GM12878 (cell line): ENCODE measurements at regions not wholly inside any gene's neighbourhood (a gene's known extent, or its start where the extent isn't known, plus 50 kb on each side); places are given as distances from the start of the nearest gene placed in this dataset.

Experiments used
- ATAC-seq: fragments of 200-7000 bp; cut with Tn5 transposase; 3 replicates; pipeline ENCODE4 v1.9.1; 2020; ENCODE audit warnings: mild to moderate bottlenecking, moderate library complexity
- BruUV-seq: library from RNA; stranded (reverse); fragments of 400-500 nt; replicated peaks from 2 replicates; lab custom pipeline; 2021; lab: Mats Ljungman, UMichigan
- CTCF ChIA-PET: fragments of 300-600 bp; sonication (Branson Sonifier 250); formaldehyde crosslinking; extraction: SDS; loops from one replicate; lab custom pipeline; 2021; ENCODE audit warnings: inconsistent platforms; lab: Yijun Ruan, JAX
- POLR2A ChIA-PET: fragments of 350-600 bp; formaldehyde crosslinking; extraction: SDS; loops from one replicate; lab custom pipeline; 2021; ENCODE audit warnings: inconsistent platforms; lab: Charles Lee
- RAD21 ChIA-PET: fragments of 300-600 bp; sonication (Branson Sonifier 250); formaldehyde crosslinking; loops from one replicate; lab custom pipeline; 2023; ENCODE audit warnings: antibody characterized with exemption; ENCODE audit not compliant: unreplicated experiment; lab: Charles Lee
- SMC1A ChIA-PET: fragments of 300-600 bp; sonication (Branson Sonifier 250); formaldehyde crosslinking; loops from one replicate; lab custom pipeline; 2023; ENCODE audit not compliant: unreplicated experiment, uncharacterized antibody; lab: Charles Lee
- DNase-seq: peaks from one replicate; pipeline ENCODE4 v3.0.0-alpha.2; 2011; ENCODE audit warnings: low read depth, low spot score
- FAIRE-seq: peaks from 3 replicates; lab custom pipeline; 2011; peaks lifted over from hg19 to GRCh38; lab: Jason Lieb, UNC
- H2AFZ ChIP-seq: 2 replicates; pipeline ENCODE4 v1.6.0; 2011; ENCODE audit warnings: low read depth, low read length, control low read depth; ENCODE audit not compliant: control insufficient read depth
- H3K27ac ChIP-seq: 2 replicates; pipeline ENCODE4 v1.5.1; 2011; ENCODE audit warnings: control low read depth; ENCODE audit not compliant: control insufficient read depth, insufficient read depth
- H3K27me3 ChIP-seq, 2 experiments: replicated peaks in 1 of 2; 2 replicates each; pipeline versions ENCODE4 v1.6.0 to v1.6.1; 2011; ENCODE audit warnings: low read length in 1 of 2; ENCODE audit not compliant: control insufficient read depth in 2 of 2, insufficient read depth in 2 of 2
- H3K36me3 ChIP-seq, 2 experiments: 2 replicates each; pipeline ENCODE4 v1.5.1; 2011; ENCODE audit warnings: low read length in 1 of 2; ENCODE audit not compliant: control insufficient read depth in 2 of 2, insufficient read depth in 2 of 2
- H3K4me1 ChIP-seq: 2 replicates; pipeline ENCODE4 v1.6.1; 2011; ENCODE audit warnings: mild to moderate bottlenecking, low read length, moderate library complexity, mixed read lengths; ENCODE audit not compliant: control insufficient read depth, insufficient read depth
- H3K4me2 ChIP-seq: 2 replicates; pipeline ENCODE4 v1.6.0; 2011; ENCODE audit warnings: control low read depth; ENCODE audit not compliant: control insufficient read depth, insufficient read depth
- H3K4me3 ChIP-seq: fragments of 200-600 bp; sonication (generic); 2 replicates; pipeline ENCODE4 v1.5.1; 2016
- H3K79me2 ChIP-seq: 2 replicates; pipeline ENCODE4 v1.6.0; 2011; ENCODE audit warnings: low read length; ENCODE audit not compliant: control insufficient read depth, insufficient read depth
- H3K9ac ChIP-seq: 2 replicates; pipeline ENCODE4 v1.8.0; 2011; ENCODE audit warnings: low read length, control low read depth, mixed read lengths; ENCODE audit not compliant: control insufficient read depth, insufficient read depth
- H3K9me3 ChIP-seq: replicated peaks from 3 replicates; pipeline ENCODE4 v1.5.1; 2011; ENCODE audit warnings: mild to moderate bottlenecking, low read length; ENCODE audit not compliant: control insufficient read depth, insufficient read depth
- H4K20me1 ChIP-seq: 2 replicates; pipeline ENCODE4 v1.6.0; 2011; ENCODE audit not compliant: control insufficient read depth, insufficient read depth
- CREB1 ChIP-seq: IDR thresholded peaks from 2 replicates; pipeline ENCODE4 v1.6.1; 2012; ENCODE audit warnings: low read depth, mild to moderate bottlenecking, inconsistent platforms
- CREM ChIP-seq: IDR thresholded peaks from 2 replicates; pipeline ENCODE4 v1.6.1; 2014; ENCODE audit warnings: antibody characterized with exemption, low read depth
- DPF2 ChIP-seq: fragments of 450-650 bp; IDR thresholded peaks from 2 replicates; pipeline ENCODE4 v1.6.1; 2017; ENCODE audit warnings: mild to moderate bottlenecking
- EED ChIP-seq: sonication (generic); IDR thresholded peaks from 2 replicates; pipeline ENCODE4 v1.6.1; 2016; ENCODE audit warnings: antibody characterized with exemption, low read depth
- HDAC2 ChIP-seq: fragments of 200-600 bp; sonication (generic); IDR thresholded peaks from 2 replicates; pipeline ENCODE4 v1.6.1; 2017
- KAT2A ChIP-seq: conservative IDR thresholded peaks from 2 replicates; pipeline ENCODE4 v1.6.1; 2011; ENCODE audit warnings: low read depth, low read length; ENCODE audit not compliant: control insufficient read depth
- NR2C1 ChIP-seq: fragments of 450-650 bp; IDR thresholded peaks from 2 replicates; pipeline ENCODE4 v1.6.1; 2017; ENCODE audit warnings: antibody characterized with exemption, mild to moderate bottlenecking, moderate library complexity
- PML ChIP-seq: IDR thresholded peaks from 2 replicates; pipeline ENCODE4 v1.6.1; 2012; ENCODE audit warnings: low read length, inconsistent platforms
- RAD21 ChIP-seq: IDR thresholded peaks from 2 replicates; pipeline ENCODE4 v1.6.1; 2011; ENCODE audit warnings: mild to moderate bottlenecking, low read depth, low read length, moderate library complexity; ENCODE audit not compliant: insufficient read depth
- RELA ChIP-seq: fragments of 450-650 bp; IDR thresholded peaks from 2 replicates; pipeline ENCODE4 v1.8.0; 2014; ENCODE audit warnings: borderline replicate concordance; ENCODE audit not compliant: partially characterized antibody
- RFX5 ChIP-seq: IDR thresholded peaks from 2 replicates; pipeline ENCODE4 v1.6.1; 2011; ENCODE audit warnings: low read depth, low read length, improper control_type of control experiment
- SMARCA5 ChIP-seq: fragments of 450-650 bp; IDR thresholded peaks from 2 replicates; pipeline ENCODE4 v1.6.1; 2017; ENCODE audit warnings: mild to moderate bottlenecking
- TCF3 ChIP-seq: IDR thresholded peaks from 2 replicates; pipeline ENCODE4 v1.6.1; 2012; ENCODE audit warnings: low read depth, mild to moderate bottlenecking, low read length, borderline replicate concordance; ENCODE audit not compliant: insufficient read depth
- YBX1 ChIP-seq: fragments of 450-650 bp; IDR thresholded peaks from 2 replicates; pipeline ENCODE4 v1.6.1; 2016; ENCODE audit warnings: antibody characterized with exemption
- ZNF207 ChIP-seq: fragments of 450-650 bp; IDR thresholded peaks from 2 replicates; pipeline ENCODE4 v1.6.1; 2014; ENCODE audit warnings: antibody characterized with exemption, mild to moderate bottlenecking, borderline replicate concordance
- ZNF384 ChIP-seq: IDR thresholded peaks from 2 replicates; pipeline ENCODE4 v1.6.1; 2012; ENCODE audit warnings: low read depth, mild to moderate bottlenecking, low read length, improper control_type of control experiment, borderline replicate concordance
- WGBS: methylation state at CpG from one replicate; pipeline ENCODE4 v1.1.6; 2016; ENCODE audit warnings: low lambda C conversion rate; ENCODE audit not compliant: insufficient replicate concordance, insufficient coverage; ENCODE audit errors: missing lambda C conversion rate; 5-methylcytosine and 5-hydroxymethylcytosine counted together
- in situ Hi-C: fragments of 300-500 bp; cut with MboI; formaldehyde crosslinking; loops from 9 replicates; pipeline ENCODE4 v1.14.3; 2018; ENCODE audit warnings: mixed read lengths
- intact Hi-C: fragments of 100-400 bp; cut with micrococcal nuclease; formaldehyde crosslinking; loops from one replicate; pipeline ENCODE4 v1.14.2; 2022; ENCODE audit not compliant: unreplicated experiment
- TF ChIP-seq, protein P1 (sequence below): IDR thresholded peaks from 2 replicates; pipeline ENCODE4 v1.6.1; 2011; ENCODE audit warnings: mild to moderate bottlenecking, low read depth, low read length, moderate library complexity; ENCODE audit not compliant: insufficient replicate concordance
- TF ChIP-seq, protein P2 (sequence below): fragments of 450-650 bp; IDR thresholded peaks from 2 replicates; pipeline ENCODE4 v1.6.1; 2017; ENCODE audit warnings: low read depth, mild to moderate bottlenecking, moderate library complexity
- TF ChIP-seq, protein P3 (sequence below): fragments of 450-650 bp; IDR thresholded peaks from 2 replicates; pipeline ENCODE4 v1.6.1; 2017; ENCODE audit warnings: borderline replicate concordance

DNA sequence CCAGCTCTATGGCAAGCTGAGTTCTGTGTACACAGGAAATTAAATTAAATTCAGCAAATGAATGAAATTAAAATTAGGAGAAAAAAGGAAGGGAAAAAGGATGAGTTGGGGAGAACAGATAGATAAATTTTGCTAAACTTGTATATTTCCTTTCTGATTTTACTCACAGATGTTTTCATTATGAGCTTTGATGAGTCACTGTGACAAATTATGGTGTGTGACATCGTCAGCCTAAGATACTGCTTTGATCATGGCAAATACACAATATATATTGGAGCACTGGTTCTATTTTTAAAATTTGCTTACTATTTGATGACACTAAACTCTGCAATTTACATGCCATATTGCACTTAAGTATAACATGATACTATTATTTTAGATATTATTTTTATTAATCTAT is 464.6 kb upstream of the SPHKAP start:
- Histone ChIP-seq H3K36me3 (no peaks in the 10 kb centered on the region), H3K79me2 (no peaks in the 10 kb centered on the region), H4K20me1 (no peaks in the 10 kb centered on the region), H3K27ac (no peak overlapping the region), H3K27me3 (no peaks in the 10 kb centered on the region), H3K9ac (no peak overlapping the region), H3K4me3 (no peak overlapping the region), H3K4me1 (no peaks in the 10 kb centered on the region), H3K9me3 (no peaks in the 10 kb centered on the region), H3K4me2 (no peak overlapping the region), H2AFZ (no peak overlapping the region)
- in situ Hi-C loops (no loop called here), intact Hi-C loops (no loop called here)
- ATAC-seq (no peak), DNase-seq (no peak), FAIRE-seq (no peak)
- POLR2A ChIA-PET: no interaction called here
- SMC1A ChIA-PET: interaction anchor here (0.6 kb wide), 1 partner anchor 13 kb away, joined by 3 read pairs; no protein-coding TSS in a partner anchor
- TF ChIP-seq YBX1 (no peak), HDAC2 (no peak), ZNF207 (no peak), PML (no peak), ZNF384 (no peak), RAD21 (no peak), DPF2 (no peak), CREM (no peak), RFX5 (no peak), NR2C1 (no peak), RELA (no peak), EED (no peak), SMARCA5 (no peak), CREB1 (no peak), KAT2A (no peak), TCF3 (no peak)
- TF ChIP-seq, protein P1, sequence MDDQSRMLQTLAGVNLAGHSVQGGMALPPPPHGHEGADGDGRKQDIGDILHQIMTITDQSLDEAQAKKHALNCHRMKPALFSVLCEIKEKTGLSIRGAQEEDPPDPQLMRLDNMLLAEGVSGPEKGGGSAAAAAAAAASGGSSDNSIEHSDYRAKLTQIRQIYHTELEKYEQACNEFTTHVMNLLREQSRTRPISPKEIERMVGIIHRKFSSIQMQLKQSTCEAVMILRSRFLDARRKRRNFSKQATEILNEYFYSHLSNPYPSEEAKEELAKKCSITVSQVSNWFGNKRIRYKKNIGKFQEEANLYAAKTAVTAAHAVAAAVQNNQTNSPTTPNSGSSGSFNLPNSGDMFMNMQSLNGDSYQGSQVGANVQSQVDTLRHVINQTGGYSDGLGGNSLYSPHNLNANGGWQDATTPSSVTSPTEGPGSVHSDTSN: no peak
- TF ChIP-seq, protein P2, sequence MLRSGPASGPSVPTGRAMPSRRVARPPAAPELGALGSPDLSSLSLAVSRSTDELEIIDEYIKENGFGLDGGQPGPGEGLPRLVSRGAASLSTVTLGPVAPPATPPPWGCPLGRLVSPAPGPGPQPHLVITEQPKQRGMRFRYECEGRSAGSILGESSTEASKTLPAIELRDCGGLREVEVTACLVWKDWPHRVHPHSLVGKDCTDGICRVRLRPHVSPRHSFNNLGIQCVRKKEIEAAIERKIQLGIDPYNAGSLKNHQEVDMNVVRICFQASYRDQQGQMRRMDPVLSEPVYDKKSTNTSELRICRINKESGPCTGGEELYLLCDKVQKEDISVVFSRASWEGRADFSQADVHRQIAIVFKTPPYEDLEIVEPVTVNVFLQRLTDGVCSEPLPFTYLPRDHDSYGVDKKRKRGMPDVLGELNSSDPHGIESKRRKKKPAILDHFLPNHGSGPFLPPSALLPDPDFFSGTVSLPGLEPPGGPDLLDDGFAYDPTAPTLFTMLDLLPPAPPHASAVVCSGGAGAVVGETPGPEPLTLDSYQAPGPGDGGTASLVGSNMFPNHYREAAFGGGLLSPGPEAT: no peak
- TF ChIP-seq, protein P3, sequence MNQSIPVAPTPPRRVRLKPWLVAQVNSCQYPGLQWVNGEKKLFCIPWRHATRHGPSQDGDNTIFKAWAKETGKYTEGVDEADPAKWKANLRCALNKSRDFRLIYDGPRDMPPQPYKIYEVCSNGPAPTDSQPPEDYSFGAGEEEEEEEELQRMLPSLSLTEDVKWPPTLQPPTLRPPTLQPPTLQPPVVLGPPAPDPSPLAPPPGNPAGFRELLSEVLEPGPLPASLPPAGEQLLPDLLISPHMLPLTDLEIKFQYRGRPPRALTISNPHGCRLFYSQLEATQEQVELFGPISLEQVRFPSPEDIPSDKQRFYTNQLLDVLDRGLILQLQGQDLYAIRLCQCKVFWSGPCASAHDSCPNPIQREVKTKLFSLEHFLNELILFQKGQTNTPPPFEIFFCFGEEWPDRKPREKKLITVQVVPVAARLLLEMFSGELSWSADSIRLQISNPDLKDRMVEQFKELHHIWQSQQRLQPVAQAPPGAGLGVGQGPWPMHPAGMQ: no peak
- no TSS peak for BruUV-seq
- WGBS: 0% methylated on average over 1 of the region's 1 CpG
- CTCF ChIA-PET: interaction anchor here (0.7 kb wide), 1 partner anchor 11 kb away, joined by 3 read pairs; no protein-coding TSS in a partner anchor
- RAD21 ChIA-PET: no interaction called here
